ENCODE measurements at regions not wholly inside any gene's neighbourhood (a gene's known extent, or its start where the extent isn't known, plus 50 kb on each side); places are given as distances from the start of the nearest gene placed in this dataset.

GRCh38 chr21:16180614-16181013 lies 450.8 kb downstream of the USP25 start:
- Histone ChIP-seq H3K4me1 (no peaks in the 10 kb centered on the region), H3K27me3 (no peaks in the 10 kb centered on the region), H3K4me3 (no peak overlapping the region), H3K9me3 (replicated peaks) (no peaks in the 10 kb centered on the region; the same call in 1 of the 2 replicates), H3K36me3 (no peaks in the 10 kb centered on the region), H3K27ac (no peak overlapping the region)
- DNase-seq: no peak

- Histone ChIP-seq H3K27ac (no peak overlapping the region), H3K4me3 (no peak overlapping the region), H3K27me3 (no peaks in the 10 kb centered on the region), H3K9me3 (replicated peaks) (no peaks in the 10 kb centered on the region; the same call in 1 of the 2 replicates), H3K4me1 (no peaks in the 10 kb centered on the region), H3K36me3 (no peaks in the 10 kb centered on the region)
- DNase-seq: no peak
These were observed 451.2 kb downstream of the USP25 start for GRCh38 chr21:16181018-16181417.

GRCh38 chr21:16185766-16186165 lies 456.0 kb downstream of the USP25 start:
- Histone ChIP-seq H3K27me3 (no peaks in the 10 kb centered on the region), H3K36me3 (no peaks in the 10 kb centered on the region), H3K4me3 (no peak overlapping the region), H3K9me3 (replicated peaks) (no peaks in the 10 kb centered on the region), H3K4me1 (no peaks in the 10 kb centered on the region), H3K27ac (no peak overlapping the region)
- no peak for DNase-seq

- no peaks in the 10 kb centered on the region for H3K4me1 ChIP-seq
- no peak overlapping the region for H3K4me3 ChIP-seq
- H3K27ac ChIP-seq: no peak overlapping the region
- H3K27me3 ChIP-seq: no peaks in the 10 kb centered on the region
- no peaks in the 10 kb centered on the region for H3K9me3 ChIP-seq (replicated peaks)
- DNase-seq: no peak
- H3K36me3 ChIP-seq: no peaks in the 10 kb centered on the region
These were observed 457.0 kb downstream of the USP25 start for GRCh38 chr21:16186742-16187141.

GRCh38 chr21:16187603-16188301 lies 458.0 kb downstream of the USP25 start:
- H3K27me3 ChIP-seq: no peaks in the 10 kb centered on the region
- no peaks in the 10 kb centered on the region for H3K36me3 ChIP-seq
- H3K27ac ChIP-seq: no peak overlapping the region
- H3K4me3 ChIP-seq: no peak overlapping the region
- no peak for DNase-seq
- H3K9me3 ChIP-seq (replicated peaks): no peaks in the 10 kb centered on the region
- H3K4me1 ChIP-seq: no peaks in the 10 kb centered on the region

- H3K36me3 ChIP-seq: no peaks in the 10 kb centered on the region
- H3K27me3 ChIP-seq: no peaks in the 10 kb centered on the region
- no peaks in the 10 kb centered on the region for H3K9me3 ChIP-seq (replicated peaks)
- no peak overlapping the region for H3K27ac ChIP-seq
- no peak for DNase-seq
- no peaks in the 10 kb centered on the region; the same call in 1 of the 2 replicates for H3K4me1 ChIP-seq
- no peak overlapping the region for H3K4me3 ChIP-seq
These were observed 463.1 kb downstream of the USP25 start for GRCh38 chr21:16192902-16193301.

GRCh38 chr21:16193496-16194094 lies 463.8 kb downstream of the USP25 start:
- DNase-seq: no peak
- Histone ChIP-seq H3K36me3 (no peaks in the 10 kb centered on the region), H3K4me1 (no peaks in the 10 kb centered on the region; the same call in 1 of the 2 replicates), H3K4me3 (peak overlapping the region; percentile 67), H3K27ac (peak overlapping the region; percentile 93), H3K27me3 (no peaks in the 10 kb centered on the region), H3K9me3 (replicated peaks) (no peaks in the 10 kb centered on the region)

GRCh38 chr21:16194095-16194787 lies 464.5 kb downstream of the USP25 start:
- no peaks in the 10 kb centered on the region for H3K27me3 ChIP-seq
- no peaks in the 10 kb centered on the region for H3K36me3 ChIP-seq
- H3K27ac ChIP-seq: peak overlapping the region; percentile 93
- no peaks in the 10 kb centered on the region; the same call in 1 of the 2 replicates for H3K4me1 ChIP-seq
- DNase-seq: peak; percentile 91 to 94
- H3K9me3 ChIP-seq (replicated peaks): no peaks in the 10 kb centered on the region
- H3K4me3 ChIP-seq: peak overlapping the region; percentile 67

GRCh38 chr21:16194788-16195537 lies 465.2 kb downstream of the USP25 start:
- no peaks in the 10 kb centered on the region for H3K27me3 ChIP-seq
- H3K4me3 ChIP-seq: peak overlapping the region; percentile 67
- DNase-seq: peak; percentile 63 to 82
- H3K9me3 ChIP-seq (replicated peaks): no peaks in the 10 kb centered on the region
- peak overlapping the region; percentile 93 for H3K27ac ChIP-seq
- H3K4me1 ChIP-seq: no peaks in the 10 kb centered on the region; the same call in 1 of the 2 replicates
- no peaks in the 10 kb centered on the region for H3K36me3 ChIP-seq

GRCh38 chr21:16195538-16195910 lies 465.7 kb downstream of the USP25 start:
- peak in 1 of 2 experiments; percentile 71 for DNase-seq
- no peaks in the 10 kb centered on the region for H3K36me3 ChIP-seq
- H3K9me3 ChIP-seq (replicated peaks): no peaks in the 10 kb centered on the region
- no peaks in the 10 kb centered on the region; the same call in 1 of the 2 replicates for H3K4me1 ChIP-seq
- peak overlapping the region; percentile 93 for H3K27ac ChIP-seq
- H3K4me3 ChIP-seq: peak overlapping the region; percentile 67
- H3K27me3 ChIP-seq: no peaks in the 10 kb centered on the region

- Histone ChIP-seq H3K4me1 (no peaks in the 10 kb centered on the region; the same call in 1 of the 2 replicates), H3K36me3 (no peaks in the 10 kb centered on the region), H3K9me3 (replicated peaks) (no peaks in the 10 kb centered on the region), H3K27me3 (no peaks in the 10 kb centered on the region), H3K27ac (peak overlapping the region; percentile 93), H3K4me3 (peak overlapping the region; percentile 67)
- DNase-seq: peak; percentile 17 to 79
These were observed 466.2 kb downstream of the USP25 start for GRCh38 chr21:16196001-16196400.

- DNase-seq: no peak
- H3K36me3 ChIP-seq: no peaks in the 10 kb centered on the region
- H3K4me3 ChIP-seq: no peak overlapping the region
- H3K4me1 ChIP-seq: no peaks in the 10 kb centered on the region; the same call in 1 of the 2 replicates
- H3K27me3 ChIP-seq: no peaks in the 10 kb centered on the region
- no peak overlapping the region for H3K27ac ChIP-seq
- H3K9me3 ChIP-seq (replicated peaks): no peaks in the 10 kb centered on the region; the same call in 1 of the 2 replicates
These were observed 468.8 kb downstream of the USP25 start for GRCh38 chr21:16198546-16198945.

GRCh38 chr21:16199539-16199938 lies 469.8 kb downstream of the USP25 start:
- no peaks in the 10 kb centered on the region; the same call in 1 of the 2 replicates for H3K4me1 ChIP-seq
- no peaks in the 10 kb centered on the region for H3K27me3 ChIP-seq
- no peak overlapping the region for H3K27ac ChIP-seq
- no peak for DNase-seq
- H3K4me3 ChIP-seq: no peak overlapping the region
- no peaks in the 10 kb centered on the region; the same call in 1 of the 2 replicates for H3K9me3 ChIP-seq (replicated peaks)
- H3K36me3 ChIP-seq: no peaks in the 10 kb centered on the region

GRCh38 chr21:16201718-16202117 lies 471.9 kb downstream of the USP25 start:
- Histone ChIP-seq H3K9me3 (replicated peaks) (no peaks in the 10 kb centered on the region; the same call in 1 of the 2 replicates), H3K27ac (no peak overlapping the region), H3K27me3 (no peaks in the 10 kb centered on the region), H3K4me3 (no peak overlapping the region), H3K36me3 (no peaks in the 10 kb centered on the region; the same call in 1 of the 2 replicates), H3K4me1 (no peaks in the 10 kb centered on the region; the same call in 1 of the 2 replicates)
- DNase-seq: no peak
